K562 (cell line): ENCODE measurements at regions not wholly inside any gene's neighbourhood (a gene's known extent, or its start where the extent isn't known, plus 50 kb on each side); places are given as distances from the start of the nearest gene placed in this dataset.

Source experiments
- ATAC-seq: fragments of 200-7000 bp; cut with Tn5 transposase; 3 replicates; pipeline ENCODE4 v1.9.1; 2020; ENCODE audit warnings: moderate library complexity
- BruUV-seq: library from RNA; stranded (reverse); fragments of 400-500 nt; replicated peaks from 2 replicates; lab custom pipeline; 2021; lab: Mats Ljungman, UMichigan
- CTCF ChIA-PET: fragments of 300-600 bp; formaldehyde crosslinking; extraction: SDS; loops from one replicate; lab custom pipeline; 2021; ENCODE audit warnings: low intra/inter-chr PET ratio; lab: Yijun Ruan, JAX
- POLR2A ChIA-PET: fragments of 300-600, 350-650 bp; sonication (Branson Sonifier 250); formaldehyde crosslinking; extraction: SDS; loops from one replicate; lab custom pipeline; 2021; ENCODE audit warnings: antibody characterized with exemption, inconsistent platforms; lab: Yijun Ruan, JAX
- DNase-seq, 4 experiments: peaks; one replicate each; pipeline versions ENCODE4 v3.0.0 to v3.0.0-alpha.2; 2011 to 2018; ENCODE audit warnings: low spot score in 3 of 4, mixed read lengths in 3 of 4; ENCODE audit errors: extremely low read depth in 1 of 4
- FAIRE-seq: peaks from 2 replicates; lab custom pipeline; 2011; peaks lifted over from hg19 to GRCh38; lab: Jason Lieb, UNC
- H2AFZ ChIP-seq: 2 replicates; pipeline ENCODE4 v1.6.0; 2011; ENCODE audit warnings: low read depth, low read length, control low read depth, inconsistent platforms
- H3K27ac ChIP-seq: fragments of 200-600 bp; 3 replicates; pipeline ENCODE4 v1.8.0; 2011; ENCODE audit warnings: low read depth, mild to moderate bottlenecking, control low read depth, inconsistent platforms, low read length, moderate library complexity, mixed read lengths; ENCODE audit errors: extremely low read depth
- H3K27me3 ChIP-seq, 2 experiments: fragments of 300-600 bp in 1 of 2; 2 replicates in 1 of 2; 3 replicates in 1 of 2; pipeline versions ENCODE4 v1.6.0 to v1.8.0; 2011; ENCODE audit warnings: inconsistent platforms in 2 of 2, low read length in 2 of 2, mild to moderate bottlenecking in 1 of 2, mixed read lengths in 1 of 2, moderate library complexity in 1 of 2; ENCODE audit not compliant: control insufficient read depth in 2 of 2, insufficient read depth in 2 of 2
- H3K36me3 ChIP-seq: fragments of 300-600 bp; 3 replicates; pipeline ENCODE4 v1.8.0; 2011; ENCODE audit warnings: mild to moderate bottlenecking, low read length, inconsistent platforms; ENCODE audit not compliant: control insufficient read depth, insufficient read depth
- H3K4me1 ChIP-seq, 2 experiments: fragments of 200-600 bp in 1 of 2; replicated peaks in 1 of 2; 2 replicates in 1 of 2; 3 replicates in 1 of 2; pipeline versions ENCODE4 v1.5.1 to v1.8.0; 2011; ENCODE audit warnings: inconsistent platforms in 2 of 2, low read length in 2 of 2, mild to moderate bottlenecking in 1 of 2, mixed read lengths in 1 of 2, moderate library complexity in 1 of 2; ENCODE audit not compliant: control insufficient read depth in 2 of 2, insufficient read depth in 2 of 2
- H3K4me2 ChIP-seq: 2 replicates; pipeline ENCODE4 v1.6.1; 2011; ENCODE audit warnings: low read length, control low read depth, inconsistent platforms, mixed read lengths; ENCODE audit not compliant: insufficient read depth
- H3K4me3 ChIP-seq: fragments of 200-600 bp; sonication (generic), shearing (Covaris generic); 2 replicates; pipeline ENCODE4 v1.5.1; 2016; ENCODE audit warnings: control low read depth, inconsistent platforms
- H3K79me2 ChIP-seq: fragments of 200-600 bp; 3 replicates; pipeline ENCODE4 v1.8.0; 2011; ENCODE audit warnings: low read length, inconsistent platforms; ENCODE audit not compliant: control insufficient read depth, insufficient read depth
- H3K9ac ChIP-seq, 2 experiments: 2 replicates each; pipeline versions ENCODE4 v1.6.0 to v1.6.1; 2011; ENCODE audit warnings: low read depth in 2 of 2, low read length in 2 of 2, control low read depth in 1 of 2, inconsistent platforms in 1 of 2, mild to moderate bottlenecking in 1 of 2, mixed read lengths in 1 of 2; ENCODE audit not compliant: insufficient read depth in 1 of 2
- H3K9me1 ChIP-seq: one replicate; pipeline ENCODE4 v1.6.0; 2011; ENCODE audit warnings: inconsistent platforms, mild to moderate bottlenecking, low read length, moderate library complexity; ENCODE audit not compliant: control insufficient read depth, insufficient read depth
- H3K9me3 ChIP-seq: replicated peaks from 2 replicates; pipeline ENCODE4 v1.5.1; 2011; ENCODE audit warnings: low read depth, low read length, inconsistent platforms; ENCODE audit not compliant: control insufficient read depth, insufficient read depth
- H4K20me1 ChIP-seq: replicated peaks from 2 replicates; pipeline ENCODE4 v1.6.1; 2011; ENCODE audit warnings: low read length, inconsistent platforms, mixed read lengths; ENCODE audit not compliant: control insufficient read depth, insufficient read depth
- ARNT ChIP-seq, 2 experiments: fragments of 450-650 bp; IDR thresholded peaks; 2 replicates each; pipeline ENCODE4 v1.6.1; 2016; ENCODE audit warnings: mild to moderate bottlenecking in 1 of 2
- JUND ChIP-seq, 2 experiments: IDR thresholded peaks; 2 replicates in 1 of 2; 3 replicates in 1 of 2; pipeline ENCODE4 v1.6.1; 2011; ENCODE audit warnings: borderline replicate concordance in 2 of 2, low read depth in 2 of 2, low read length in 2 of 2, improper control_type of control experiment in 1 of 2, missing biosample characterization in 1 of 2, missing genetic modification characterization in 1 of 2, missing genetic modification reagents in 1 of 2
- MCM3 ChIP-seq: fragments of 450-650 bp; IDR thresholded peaks from 2 replicates; pipeline ENCODE4 v1.6.1; 2016
- MEF2D ChIP-seq: conservative IDR thresholded peaks from 2 replicates; pipeline ENCODE4 v1.6.1; 2016; ENCODE audit warnings: low read depth, missing genetic modification characterization, missing compliant biosample characterization
- SLC30A9 ChIP-seq: fragments of 250-450 bp; sonication (Bioruptor Pico); IDR thresholded peaks from 2 replicates; pipeline ENCODE4 v1.8.0; 2022; ENCODE audit warnings: mild to moderate bottlenecking, moderate library complexity
- STAT5B ChIP-seq: fragments of 250-450 bp; sonication (Bioruptor Pico); IDR thresholded peaks from 2 replicates; pipeline ENCODE4 v1.8.0; 2021; ENCODE audit warnings: mild to moderate bottlenecking, inconsistent platforms
- TSC22D4 ChIP-seq: fragments of 450-650 bp; IDR thresholded peaks from 2 replicates; pipeline ENCODE4 v1.6.1; 2016; ENCODE audit warnings: missing genetic modification characterization, missing biosample characterization, control low read depth
- ZBTB1 ChIP-seq: sonication (generic); formaldehyde crosslinking; IDR thresholded peaks from 2 replicates; pipeline ENCODE4 v1.8.1; 2023; ENCODE audit warnings: missing genetic modification reagents, low read depth, mild to moderate bottlenecking, borderline replicate concordance
- ZFP36 ChIP-seq: fragments of 150-350 bp; IDR thresholded peaks from 2 replicates; pipeline ENCODE4 v1.6.1; 2018; ENCODE audit warnings: low read length, low read depth; ENCODE audit not compliant: partially characterized antibody
- ZNF445 ChIP-seq: fragments of 250-450 bp; sonication (Bioruptor Pico); IDR thresholded peaks from 2 replicates; pipeline ENCODE4 v1.4.0; 2020; ENCODE audit warnings: low read depth, mild to moderate bottlenecking, moderate library complexity
- WGBS: fragments of 100-300 bp; shearing (Covaris generic); methylation state at CpG from one replicate; pipeline ENCODE4 v1.1.6; 2016; ENCODE audit warnings: low coverage, mixed read lengths; ENCODE audit not compliant: insufficient coverage; ENCODE audit errors: missing lambda C conversion rate; 5-methylcytosine and 5-hydroxymethylcytosine counted together
- in situ Hi-C: fragments of 300-500 bp; cut with MboI; formaldehyde crosslinking; loops from 4 replicates; pipeline ENCODE4 v1.15.0; 2018; ENCODE audit warnings: inconsistent platforms, mixed read lengths
- intact Hi-C: fragments of 100-400 bp; cut with micrococcal nuclease; formaldehyde crosslinking; loops from 2 replicates; pipeline ENCODE4 v1.14.2; 2022
- TF ChIP-seq, protein P1 (sequence below): sonication (generic); formaldehyde crosslinking; IDR thresholded peaks from 2 replicates; pipeline ENCODE4 v1.8.1; 2023; ENCODE audit warnings: mild to moderate bottlenecking, missing genetic modification reagents, moderate library complexity
- TF ChIP-seq, protein P2 (sequence below): fragments of 150-350 bp; conservative IDR thresholded peaks from 2 replicates; pipeline ENCODE4 v1.6.1; 2014; ENCODE audit warnings: low read length
- TF ChIP-seq, protein P3 (sequence below): fragments of 450-650 bp; IDR thresholded peaks from 2 replicates; pipeline ENCODE4 v1.6.1; 2017; ENCODE audit warnings: mild to moderate bottlenecking, moderate library complexity
- TF ChIP-seq, protein P4 (sequence below): fragments of 450-650 bp; formaldehyde crosslinking; IDR thresholded peaks from 2 replicates; pipeline ENCODE4 v1.4.0; 2022; ENCODE audit warnings: missing genetic modification characterization

DNA sequence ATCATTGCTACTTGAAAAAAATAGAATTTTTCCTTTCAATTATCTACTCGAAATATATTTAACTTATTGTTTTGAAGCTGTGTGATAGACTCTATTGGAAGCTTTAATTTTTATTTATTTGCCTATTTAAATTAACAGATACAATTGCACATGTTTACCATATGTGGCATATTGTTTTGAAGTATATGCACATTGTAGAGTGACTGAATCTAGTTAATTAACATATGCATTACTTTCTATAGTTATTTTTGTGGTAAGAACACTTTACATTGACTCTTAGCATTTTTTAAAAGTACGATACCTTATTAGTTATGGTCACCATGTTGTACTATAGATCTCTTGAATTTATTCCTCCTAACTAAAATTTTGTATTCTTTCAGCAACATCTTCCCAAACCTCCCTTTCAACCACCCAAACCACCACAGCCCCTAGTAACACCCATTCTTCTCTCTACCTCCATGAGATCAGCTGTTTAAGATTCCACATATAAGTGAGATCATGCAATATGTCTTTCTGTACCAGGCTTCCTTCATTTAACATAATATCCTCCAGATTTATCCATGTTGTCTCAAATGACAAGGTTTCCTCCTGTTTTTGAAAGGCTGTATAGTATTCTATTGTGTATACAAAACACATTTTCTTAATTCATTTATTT lies 58.5 kb upstream of the SPHKAP start:
- in situ Hi-C loops = no loop called here
- Histone ChIP-seq H3K9ac (no peak overlapping the region), H3K4me1 (no peaks in the 10 kb centered on the region), H4K20me1 (no peaks in the 10 kb centered on the region), H3K79me2 (no peaks in the 10 kb centered on the region), H3K36me3 (no peaks in the 10 kb centered on the region), H3K27ac (no peak overlapping the region), H3K4me2 (no peak overlapping the region), H3K9me1 (no peaks in the 10 kb centered on the region), H3K27me3 (no peaks in the 10 kb centered on the region), H3K9me3 (no peaks in the 10 kb centered on the region), H2AFZ (no peak overlapping the region), H3K4me3 (no peak overlapping the region)
- ChIA-PET CTCF (no interaction called here), POLR2A (no interaction called here)
- intact Hi-C loops = no loop called here
- no TSS peak for BruUV-seq
- no peak for ATAC-seq
- FAIRE-seq = no peak
- no peak for DNase-seq
- WGBS = 4% methylated on average over 2 of the region's 2 CpGs
- no peak for TF ChIP-seq ARNT (IDR thresholded peaks at IDR 0.05)
- no peak for TF ChIP-seq MEF2D (tag)
- TF ChIP-seq TSC22D4 = no peak
- TF ChIP-seq ZFP36 = no peak
- TF ChIP-seq STAT5B (CRISPR knock-in tag) = no peak
- TF ChIP-seq ZNF445 = no peak
- TF ChIP-seq MCM3 = no peak
- TF ChIP-seq, protein P1, sequence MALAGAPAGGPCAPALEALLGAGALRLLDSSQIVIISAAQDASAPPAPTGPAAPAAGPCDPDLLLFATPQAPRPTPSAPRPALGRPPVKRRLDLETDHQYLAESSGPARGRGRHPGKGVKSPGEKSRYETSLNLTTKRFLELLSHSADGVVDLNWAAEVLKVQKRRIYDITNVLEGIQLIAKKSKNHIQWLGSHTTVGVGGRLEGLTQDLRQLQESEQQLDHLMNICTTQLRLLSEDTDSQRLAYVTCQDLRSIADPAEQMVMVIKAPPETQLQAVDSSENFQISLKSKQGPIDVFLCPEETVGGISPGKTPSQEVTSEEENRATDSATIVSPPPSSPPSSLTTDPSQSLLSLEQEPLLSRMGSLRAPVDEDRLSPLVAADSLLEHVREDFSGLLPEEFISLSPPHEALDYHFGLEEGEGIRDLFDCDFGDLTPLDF (CRISPR knock-in tag) = no peak
- TF ChIP-seq ZBTB1 (CRISPR knock-in tag) = no peak
- TF ChIP-seq JUND (IDR thresholded peaks at IDR 0.05; ENCODE audit: borderline replicate concordance, low read depth, low read length) = no peak
- no peak for TF ChIP-seq JUND (tag; IDR thresholded peaks at IDR 0.05; ENCODE audit: borderline replicate concordance, low read depth, low read length)
- TF ChIP-seq, protein P2, sequence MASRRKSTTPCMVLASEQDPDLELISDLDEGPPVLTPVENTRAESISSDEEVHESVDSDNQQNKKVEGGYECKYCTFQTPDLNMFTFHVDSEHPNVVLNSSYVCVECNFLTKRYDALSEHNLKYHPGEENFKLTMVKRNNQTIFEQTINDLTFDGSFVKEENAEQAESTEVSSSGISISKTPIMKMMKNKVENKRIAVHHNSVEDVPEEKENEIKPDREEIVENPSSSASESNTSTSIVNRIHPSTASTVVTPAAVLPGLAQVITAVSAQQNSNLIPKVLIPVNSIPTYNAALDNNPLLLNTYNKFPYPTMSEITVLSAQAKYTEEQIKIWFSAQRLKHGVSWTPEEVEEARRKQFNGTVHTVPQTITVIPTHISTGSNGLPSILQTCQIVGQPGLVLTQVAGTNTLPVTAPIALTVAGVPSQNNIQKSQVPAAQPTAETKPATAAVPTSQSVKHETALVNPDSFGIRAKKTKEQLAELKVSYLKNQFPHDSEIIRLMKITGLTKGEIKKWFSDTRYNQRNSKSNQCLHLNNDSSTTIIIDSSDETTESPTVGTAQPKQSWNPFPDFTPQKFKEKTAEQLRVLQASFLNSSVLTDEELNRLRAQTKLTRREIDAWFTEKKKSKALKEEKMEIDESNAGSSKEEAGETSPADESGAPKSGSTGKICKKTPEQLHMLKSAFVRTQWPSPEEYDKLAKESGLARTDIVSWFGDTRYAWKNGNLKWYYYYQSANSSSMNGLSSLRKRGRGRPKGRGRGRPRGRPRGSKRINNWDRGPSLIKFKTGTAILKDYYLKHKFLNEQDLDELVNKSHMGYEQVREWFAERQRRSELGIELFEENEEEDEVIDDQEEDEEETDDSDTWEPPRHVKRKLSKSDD = no peak
- no peak for TF ChIP-seq SLC30A9 (CRISPR knock-in tag)
- TF ChIP-seq, protein P3, sequence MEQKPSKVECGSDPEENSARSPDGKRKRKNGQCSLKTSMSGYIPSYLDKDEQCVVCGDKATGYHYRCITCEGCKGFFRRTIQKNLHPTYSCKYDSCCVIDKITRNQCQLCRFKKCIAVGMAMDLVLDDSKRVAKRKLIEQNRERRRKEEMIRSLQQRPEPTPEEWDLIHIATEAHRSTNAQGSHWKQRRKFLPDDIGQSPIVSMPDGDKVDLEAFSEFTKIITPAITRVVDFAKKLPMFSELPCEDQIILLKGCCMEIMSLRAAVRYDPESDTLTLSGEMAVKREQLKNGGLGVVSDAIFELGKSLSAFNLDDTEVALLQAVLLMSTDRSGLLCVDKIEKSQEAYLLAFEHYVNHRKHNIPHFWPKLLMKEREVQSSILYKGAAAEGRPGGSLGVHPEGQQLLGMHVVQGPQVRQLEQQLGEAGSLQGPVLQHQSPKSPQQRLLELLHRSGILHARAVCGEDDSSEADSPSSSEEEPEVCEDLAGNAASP = no peak
- TF ChIP-seq, protein P4, sequence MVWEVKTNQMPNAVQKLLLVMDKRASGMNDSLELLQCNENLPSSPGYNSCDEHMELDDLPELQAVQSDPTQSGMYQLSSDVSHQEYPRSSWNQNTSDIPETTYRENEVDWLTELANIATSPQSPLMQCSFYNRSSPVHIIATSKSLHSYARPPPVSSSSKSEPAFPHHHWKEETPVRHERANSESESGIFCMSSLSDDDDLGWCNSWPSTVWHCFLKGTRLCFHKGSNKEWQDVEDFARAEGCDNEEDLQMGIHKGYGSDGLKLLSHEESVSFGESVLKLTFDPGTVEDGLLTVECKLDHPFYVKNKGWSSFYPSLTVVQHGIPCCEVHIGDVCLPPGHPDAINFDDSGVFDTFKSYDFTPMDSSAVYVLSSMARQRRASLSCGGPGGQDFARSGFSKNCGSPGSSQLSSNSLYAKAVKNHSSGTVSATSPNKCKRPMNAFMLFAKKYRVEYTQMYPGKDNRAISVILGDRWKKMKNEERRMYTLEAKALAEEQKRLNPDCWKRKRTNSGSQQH (CRISPR knock-in tag) = no peak
